GM12878 (cell line): ENCODE measurements at regions not wholly inside any gene's neighbourhood (a gene's known extent, or its start where the extent isn't known, plus 50 kb on each side); places are given as distances from the start of the nearest gene placed in this dataset.

Experiments
- ATAC-seq: fragments of 200-7000 bp; cut with Tn5 transposase; 3 replicates; pipeline ENCODE4 v1.9.1; 2020; ENCODE audit warnings: mild to moderate bottlenecking, moderate library complexity
- BruUV-seq: library from RNA; stranded (reverse); fragments of 400-500 nt; replicated peaks from 2 replicates; lab custom pipeline; 2021; lab: Mats Ljungman, UMichigan
- CTCF ChIA-PET: fragments of 300-600 bp; sonication (Branson Sonifier 250); formaldehyde crosslinking; extraction: SDS; loops from one replicate; lab custom pipeline; 2021; ENCODE audit warnings: inconsistent platforms; lab: Yijun Ruan, JAX
- POLR2A ChIA-PET: fragments of 350-600 bp; formaldehyde crosslinking; extraction: SDS; loops from one replicate; lab custom pipeline; 2021; ENCODE audit warnings: inconsistent platforms; lab: Charles Lee
- RAD21 ChIA-PET: fragments of 300-600 bp; sonication (Branson Sonifier 250); formaldehyde crosslinking; loops from one replicate; lab custom pipeline; 2023; ENCODE audit warnings: antibody characterized with exemption; ENCODE audit not compliant: unreplicated experiment; lab: Charles Lee
- SMC1A ChIA-PET: fragments of 300-600 bp; sonication (Branson Sonifier 250); formaldehyde crosslinking; loops from one replicate; lab custom pipeline; 2023; ENCODE audit not compliant: unreplicated experiment, uncharacterized antibody; lab: Charles Lee
- DNase-seq: peaks from one replicate; pipeline ENCODE4 v3.0.0-alpha.2; 2011; ENCODE audit warnings: low read depth, low spot score
- FAIRE-seq: peaks from 3 replicates; lab custom pipeline; 2011; peaks lifted over from hg19 to GRCh38; lab: Jason Lieb, UNC
- H2AFZ ChIP-seq: 2 replicates; pipeline ENCODE4 v1.6.0; 2011; ENCODE audit warnings: low read depth, low read length, control low read depth; ENCODE audit not compliant: control insufficient read depth
- H3K27ac ChIP-seq: 2 replicates; pipeline ENCODE4 v1.5.1; 2011; ENCODE audit warnings: control low read depth; ENCODE audit not compliant: control insufficient read depth, insufficient read depth
- H3K27me3 ChIP-seq, 2 experiments: replicated peaks in 1 of 2; 2 replicates each; pipeline versions ENCODE4 v1.6.0 to v1.6.1; 2011; ENCODE audit warnings: low read length in 1 of 2; ENCODE audit not compliant: control insufficient read depth in 2 of 2, insufficient read depth in 2 of 2
- H3K36me3 ChIP-seq, 2 experiments: 2 replicates each; pipeline ENCODE4 v1.5.1; 2011; ENCODE audit warnings: low read length in 1 of 2; ENCODE audit not compliant: control insufficient read depth in 2 of 2, insufficient read depth in 2 of 2
- H3K4me1 ChIP-seq: 2 replicates; pipeline ENCODE4 v1.6.1; 2011; ENCODE audit warnings: mild to moderate bottlenecking, low read length, moderate library complexity, mixed read lengths; ENCODE audit not compliant: control insufficient read depth, insufficient read depth
- H3K4me2 ChIP-seq: 2 replicates; pipeline ENCODE4 v1.6.0; 2011; ENCODE audit warnings: control low read depth; ENCODE audit not compliant: control insufficient read depth, insufficient read depth
- H3K4me3 ChIP-seq: fragments of 200-600 bp; sonication (generic); 2 replicates; pipeline ENCODE4 v1.5.1; 2016
- H3K79me2 ChIP-seq: 2 replicates; pipeline ENCODE4 v1.6.0; 2011; ENCODE audit warnings: low read length; ENCODE audit not compliant: control insufficient read depth, insufficient read depth
- H3K9ac ChIP-seq: 2 replicates; pipeline ENCODE4 v1.8.0; 2011; ENCODE audit warnings: low read length, control low read depth, mixed read lengths; ENCODE audit not compliant: control insufficient read depth, insufficient read depth
- H3K9me3 ChIP-seq: replicated peaks from 3 replicates; pipeline ENCODE4 v1.5.1; 2011; ENCODE audit warnings: mild to moderate bottlenecking, low read length; ENCODE audit not compliant: control insufficient read depth, insufficient read depth
- H4K20me1 ChIP-seq: 2 replicates; pipeline ENCODE4 v1.6.0; 2011; ENCODE audit not compliant: control insufficient read depth, insufficient read depth
- BMI1 ChIP-seq: fragments of 450-650 bp; IDR thresholded peaks from 2 replicates; pipeline ENCODE4 v1.6.1; 2016; ENCODE audit warnings: mild to moderate bottlenecking, moderate library complexity, borderline replicate concordance
- ESRRA ChIP-seq: IDR thresholded peaks from 2 replicates; pipeline ENCODE4 v1.6.1; 2012; ENCODE audit warnings: mild to moderate bottlenecking, low read length, improper control_type of control experiment
- NFYA ChIP-seq: IDR thresholded peaks from 2 replicates; pipeline ENCODE4 v1.6.1; 2011; ENCODE audit warnings: low read depth, mild to moderate bottlenecking, low read length, improper control_type of control experiment, borderline replicate concordance
- NR2C1 ChIP-seq: fragments of 450-650 bp; IDR thresholded peaks from 2 replicates; pipeline ENCODE4 v1.6.1; 2017; ENCODE audit warnings: antibody characterized with exemption, mild to moderate bottlenecking, moderate library complexity
- PAX5 ChIP-seq: IDR thresholded peaks from 2 replicates; pipeline ENCODE4 v1.6.1; 2011; ENCODE audit warnings: low read depth, low read length, borderline replicate concordance
- PML ChIP-seq: IDR thresholded peaks from 2 replicates; pipeline ENCODE4 v1.6.1; 2012; ENCODE audit warnings: low read length, inconsistent platforms
- WGBS: methylation state at CpG from one replicate; pipeline ENCODE4 v1.1.6; 2016; ENCODE audit warnings: low lambda C conversion rate; ENCODE audit not compliant: insufficient replicate concordance, insufficient coverage; ENCODE audit errors: missing lambda C conversion rate; 5-methylcytosine and 5-hydroxymethylcytosine counted together
- in situ Hi-C: fragments of 300-500 bp; cut with MboI; formaldehyde crosslinking; loops from 9 replicates; pipeline ENCODE4 v1.14.3; 2018; ENCODE audit warnings: mixed read lengths
- intact Hi-C: fragments of 100-400 bp; cut with micrococcal nuclease; formaldehyde crosslinking; loops from one replicate; pipeline ENCODE4 v1.14.2; 2022; ENCODE audit not compliant: unreplicated experiment
- TF ChIP-seq, protein P1 (sequence below): fragments of 450-650 bp; IDR thresholded peaks from 2 replicates; pipeline ENCODE4 v1.6.1; 2016; ENCODE audit warnings: mild to moderate bottlenecking
- TF ChIP-seq, protein P2 (sequence below): IDR thresholded peaks from 2 replicates; pipeline ENCODE4 v1.6.1; 2011; ENCODE audit warnings: low read depth, low read length, improper control_type of control experiment, borderline replicate concordance
- TF ChIP-seq, protein P3 (sequence below): fragments of 450-650 bp; IDR thresholded peaks from 2 replicates; pipeline ENCODE4 v1.6.1; 2017; ENCODE audit warnings: mild to moderate bottlenecking
- TF ChIP-seq, protein P4 (sequence below): IDR thresholded peaks from 2 replicates; pipeline ENCODE4 v1.6.1; 2012; ENCODE audit warnings: low read depth, low read length, improper control_type of control experiment

DNA sequence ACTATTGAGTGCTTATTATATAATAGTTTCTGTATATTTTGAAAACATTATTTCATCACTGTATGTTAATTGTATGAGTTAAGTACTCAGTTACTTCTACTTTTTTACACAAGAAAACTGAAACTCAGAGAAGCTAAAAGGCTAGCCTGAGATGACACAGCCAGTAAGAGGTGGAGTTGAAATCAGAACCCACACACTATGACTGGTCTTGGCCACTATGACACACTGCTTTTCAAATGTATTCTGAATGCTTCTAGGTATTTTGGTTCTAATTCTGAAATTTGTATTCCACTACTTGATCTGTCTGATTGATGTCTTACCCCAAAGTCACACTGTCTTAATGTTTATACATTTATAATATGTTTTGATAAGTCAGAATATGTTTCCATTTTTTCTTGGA lies 181.8 kb downstream of the ZDHHC21 start:
- TF ChIP-seq, protein P1, sequence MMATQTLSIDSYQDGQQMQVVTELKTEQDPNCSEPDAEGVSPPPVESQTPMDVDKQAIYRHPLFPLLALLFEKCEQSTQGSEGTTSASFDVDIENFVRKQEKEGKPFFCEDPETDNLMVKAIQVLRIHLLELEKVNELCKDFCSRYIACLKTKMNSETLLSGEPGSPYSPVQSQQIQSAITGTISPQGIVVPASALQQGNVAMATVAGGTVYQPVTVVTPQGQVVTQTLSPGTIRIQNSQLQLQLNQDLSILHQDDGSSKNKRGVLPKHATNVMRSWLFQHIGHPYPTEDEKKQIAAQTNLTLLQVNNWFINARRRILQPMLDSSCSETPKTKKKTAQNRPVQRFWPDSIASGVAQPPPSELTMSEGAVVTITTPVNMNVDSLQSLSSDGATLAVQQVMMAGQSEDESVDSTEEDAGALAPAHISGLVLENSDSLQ, result no peak
- TF ChIP-seq, protein P2, sequence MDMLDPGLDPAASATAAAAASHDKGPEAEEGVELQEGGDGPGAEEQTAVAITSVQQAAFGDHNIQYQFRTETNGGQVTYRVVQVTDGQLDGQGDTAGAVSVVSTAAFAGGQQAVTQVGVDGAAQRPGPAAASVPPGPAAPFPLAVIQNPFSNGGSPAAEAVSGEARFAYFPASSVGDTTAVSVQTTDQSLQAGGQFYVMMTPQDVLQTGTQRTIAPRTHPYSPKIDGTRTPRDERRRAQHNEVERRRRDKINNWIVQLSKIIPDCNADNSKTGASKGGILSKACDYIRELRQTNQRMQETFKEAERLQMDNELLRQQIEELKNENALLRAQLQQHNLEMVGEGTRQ, result no peak
- TF ChIP-seq BMI1 (no peak), ESRRA (no peak)
- H3K4me1 ChIP-seq, result no peaks in the 10 kb centered on the region
- no peak overlapping the region for H3K27ac ChIP-seq
- no peaks in the 10 kb centered on the region; a peak in 1 of 4 replicates for H3K27me3 ChIP-seq
- ChIA-PET CTCF (no interaction called here), SMC1A (no interaction called here), POLR2A (no interaction called here), RAD21 (no interaction called here)
- ATAC-seq, result peak; percentile 69
- no peak overlapping the region for H2AFZ ChIP-seq
- H3K4me2 ChIP-seq, result no peak overlapping the region
- no peaks in the 10 kb centered on the region for H3K9me3 ChIP-seq
- H3K79me2 ChIP-seq, result no peaks in the 10 kb centered on the region
- BruUV-seq, result no TSS peak
- in situ Hi-C loops (no loop called here), intact Hi-C loops (loop anchor here (5.0 kb wide), 1 partner anchor 59 kb away; no protein-coding TSS in a partner anchor)
- H3K4me3 ChIP-seq, result no peak overlapping the region
- H4K20me1 ChIP-seq, result no peaks in the 10 kb centered on the region
- FAIRE-seq, result no peak
- no peak overlapping the region for H3K9ac ChIP-seq
- no peak for DNase-seq
- no peaks in the 10 kb centered on the region for H3K36me3 ChIP-seq

DNA sequence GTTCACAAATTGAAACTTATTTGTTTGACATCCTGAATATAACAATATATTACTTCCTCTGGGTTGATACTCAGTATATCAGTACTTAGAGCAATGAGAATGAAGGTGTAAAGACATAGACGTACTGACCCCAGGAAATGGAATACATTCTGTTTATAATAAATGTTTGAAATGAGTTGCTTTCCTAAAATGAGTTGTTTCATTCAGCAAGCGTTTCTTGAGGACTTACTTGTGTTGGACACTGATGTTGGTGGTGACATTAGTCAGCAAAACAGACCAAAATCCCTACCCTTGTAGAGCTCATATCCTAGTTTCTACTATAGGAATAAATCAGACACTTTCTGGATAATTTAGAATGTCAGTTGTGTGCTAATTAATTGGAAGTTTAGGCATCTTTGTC lies 184.3 kb downstream of the ZDHHC21 start:
- ChIA-PET CTCF (no interaction called here), RAD21 (no interaction called here)

More for the DNA sequence above, 184.3 kb downstream of the ZDHHC21 start:
- no peak overlapping the region for H3K27ac ChIP-seq
- 25% methylated on average over 2 of the region's 2 CpGs for WGBS
- SMC1A ChIA-PET, result interaction anchor here (0.8 kb wide), 1 partner anchor 319 kb away, joined by 3 read pairs; no protein-coding TSS in a partner anchor
- H3K4me3 ChIP-seq, result no peak overlapping the region
- H3K27me3 ChIP-seq, result no peaks in the 10 kb centered on the region; a peak in 1 of 4 replicates
- no peak for FAIRE-seq
- H3K9ac ChIP-seq, result no peak overlapping the region
- BruUV-seq, result no TSS peak
- no peak overlapping the region for H3K4me2 ChIP-seq
- H3K36me3 ChIP-seq, result no peaks in the 10 kb centered on the region
- ATAC-seq, result no peak
- intact Hi-C loops, result no loop called here
- H3K4me1 ChIP-seq, result no peaks in the 10 kb centered on the region
- in situ Hi-C loops, result no loop called here
- TF ChIP-seq PML (no peak), PAX5 (no peak), ESRRA (no peak), NR2C1 (no peak), NFYA (no peak)
- TF ChIP-seq, protein P3, sequence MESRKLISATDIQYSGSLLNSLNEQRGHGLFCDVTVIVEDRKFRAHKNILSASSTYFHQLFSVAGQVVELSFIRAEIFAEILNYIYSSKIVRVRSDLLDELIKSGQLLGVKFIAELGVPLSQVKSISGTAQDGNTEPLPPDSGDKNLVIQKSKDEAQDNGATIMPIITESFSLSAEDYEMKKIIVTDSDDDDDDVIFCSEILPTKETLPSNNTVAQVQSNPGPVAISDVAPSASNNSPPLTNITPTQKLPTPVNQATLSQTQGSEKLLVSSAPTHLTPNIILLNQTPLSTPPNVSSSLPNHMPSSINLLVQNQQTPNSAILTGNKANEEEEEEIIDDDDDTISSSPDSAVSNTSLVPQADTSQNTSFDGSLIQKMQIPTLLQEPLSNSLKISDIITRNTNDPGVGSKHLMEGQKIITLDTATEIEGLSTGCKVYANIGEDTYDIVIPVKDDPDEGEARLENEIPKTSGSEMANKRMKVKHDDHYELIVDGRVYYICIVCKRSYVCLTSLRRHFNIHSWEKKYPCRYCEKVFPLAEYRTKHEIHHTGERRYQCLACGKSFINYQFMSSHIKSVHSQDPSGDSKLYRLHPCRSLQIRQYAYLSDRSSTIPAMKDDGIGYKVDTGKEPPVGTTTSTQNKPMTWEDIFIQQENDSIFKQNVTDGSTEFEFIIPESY, result no peak
- TF ChIP-seq, protein P4, sequence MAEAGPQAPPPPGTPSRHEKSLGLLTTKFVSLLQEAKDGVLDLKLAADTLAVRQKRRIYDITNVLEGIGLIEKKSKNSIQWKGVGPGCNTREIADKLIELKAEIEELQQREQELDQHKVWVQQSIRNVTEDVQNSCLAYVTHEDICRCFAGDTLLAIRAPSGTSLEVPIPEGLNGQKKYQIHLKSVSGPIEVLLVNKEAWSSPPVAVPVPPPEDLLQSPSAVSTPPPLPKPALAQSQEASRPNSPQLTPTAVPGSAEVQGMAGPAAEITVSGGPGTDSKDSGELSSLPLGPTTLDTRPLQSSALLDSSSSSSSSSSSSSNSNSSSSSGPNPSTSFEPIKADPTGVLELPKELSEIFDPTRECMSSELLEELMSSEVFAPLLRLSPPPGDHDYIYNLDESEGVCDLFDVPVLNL, result no peak
- H4K20me1 ChIP-seq, result no peaks in the 10 kb centered on the region
- H3K79me2 ChIP-seq, result no peaks in the 10 kb centered on the region
- POLR2A ChIA-PET, result no interaction called here
- no peak overlapping the region for H2AFZ ChIP-seq
- no peak for DNase-seq
- no peaks in the 10 kb centered on the region for H3K9me3 ChIP-seq
